ENCODE measurements at regions not wholly inside any gene's neighbourhood (a gene's known extent, or its start where the extent isn't known, plus 50 kb on each side); places are given as distances from the start of the nearest gene placed in this dataset.

- TF ChIP-seq CTCF (IDR thresholded peaks at IDR 0.05) (no peak), POLR2A (IDR thresholded peaks at IDR 0.05) (no peak), EP300 (IDR thresholded peaks at IDR 0.05; ENCODE audit: low read depth) (no peak)
Measured at GRCh38 chr9:107792006-107792405, 302.4 kb upstream of the KLF4 start.

Data from transverse colon (tissue), 3 donors.